ENCODE measurements at regions not wholly inside any gene's neighbourhood (a gene's known extent, or its start where the extent isn't known, plus 50 kb on each side); places are given as distances from the start of the nearest gene placed in this dataset.

- DNase-seq (ENCODE audit: low spot score), result no peak
Observed at GRCh38 chr7:116148108-116148507, 62.2 kb upstream of the TES start.

- no peak for DNase-seq (ENCODE audit: low spot score)
Observed at GRCh38 chr7:116148626-116149025, 61.7 kb upstream of the TES start.

GRCh38 chr7:116150588-116150987 is 59.8 kb upstream of the TES start:
- no peak for DNase-seq (ENCODE audit: low spot score)

GRCh38 chr7:116152276-116152675 is 58.1 kb upstream of the TES start:
- no peak for DNase-seq (ENCODE audit: low spot score)

GRCh38 chr7:116153050-116153449 is 57.3 kb upstream of the TES start:
- DNase-seq (ENCODE audit: low spot score), result no peak

GRCh38 chr7:116159711-116160110 is 50.6 kb upstream of the TES start:
- no peak for DNase-seq (ENCODE audit: low spot score)
